AG10803 (cell line): ENCODE measurements at regions not wholly inside any gene's neighbourhood (a gene's known extent, or its start where the extent isn't known, plus 50 kb on each side); places are given as distances from the start of the nearest gene placed in this dataset.

Experiments
- DNase-seq: peaks from one replicate; pipeline ENCODE4 v3.0.0; 2010; ENCODE audit warnings: low read depth
- H3K4me3 ChIP-seq: 2 replicates; pipeline ENCODE4 v1.5.1; 2011; ENCODE audit warnings: mild to moderate bottlenecking, low read length, control low read depth
- TF ChIP-seq, protein P1 (sequence below): conservative IDR thresholded peaks from 2 replicates; pipeline ENCODE4 v1.5.1; 2011; ENCODE audit warnings: mild to moderate bottlenecking, low read length, control low read depth, inconsistent platforms

DNA sequence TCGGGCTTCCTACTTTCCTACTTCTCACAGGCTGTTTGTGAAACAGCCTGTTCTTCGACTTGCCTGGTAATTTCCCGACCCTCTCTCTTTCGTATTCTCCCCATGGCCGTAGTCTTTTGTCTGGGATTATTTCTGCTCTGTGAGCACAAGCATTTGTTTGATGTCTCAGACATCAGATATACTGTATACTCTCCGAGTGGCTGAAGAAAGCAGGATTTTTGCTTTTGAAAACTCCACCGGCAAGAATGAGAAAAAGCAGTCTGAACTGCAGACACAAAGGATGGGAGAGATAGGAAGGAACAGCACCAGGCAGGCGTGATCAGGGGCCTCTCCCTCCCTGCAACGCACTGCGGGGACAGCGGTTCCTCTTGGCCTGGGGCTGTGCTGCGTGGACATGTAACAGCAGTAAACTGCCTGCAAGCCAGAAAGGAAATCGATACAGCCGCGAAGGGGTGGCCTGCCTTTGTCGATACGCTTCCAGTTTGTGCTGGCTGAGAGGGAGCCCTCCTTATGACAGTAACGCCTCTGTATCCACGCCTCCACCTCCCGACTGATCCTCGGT lies 313.9 kb upstream of the TLE4 start:
- no peak overlapping the region for H3K4me3 ChIP-seq
- DNase-seq, result no peak
- TF ChIP-seq, protein P1, sequence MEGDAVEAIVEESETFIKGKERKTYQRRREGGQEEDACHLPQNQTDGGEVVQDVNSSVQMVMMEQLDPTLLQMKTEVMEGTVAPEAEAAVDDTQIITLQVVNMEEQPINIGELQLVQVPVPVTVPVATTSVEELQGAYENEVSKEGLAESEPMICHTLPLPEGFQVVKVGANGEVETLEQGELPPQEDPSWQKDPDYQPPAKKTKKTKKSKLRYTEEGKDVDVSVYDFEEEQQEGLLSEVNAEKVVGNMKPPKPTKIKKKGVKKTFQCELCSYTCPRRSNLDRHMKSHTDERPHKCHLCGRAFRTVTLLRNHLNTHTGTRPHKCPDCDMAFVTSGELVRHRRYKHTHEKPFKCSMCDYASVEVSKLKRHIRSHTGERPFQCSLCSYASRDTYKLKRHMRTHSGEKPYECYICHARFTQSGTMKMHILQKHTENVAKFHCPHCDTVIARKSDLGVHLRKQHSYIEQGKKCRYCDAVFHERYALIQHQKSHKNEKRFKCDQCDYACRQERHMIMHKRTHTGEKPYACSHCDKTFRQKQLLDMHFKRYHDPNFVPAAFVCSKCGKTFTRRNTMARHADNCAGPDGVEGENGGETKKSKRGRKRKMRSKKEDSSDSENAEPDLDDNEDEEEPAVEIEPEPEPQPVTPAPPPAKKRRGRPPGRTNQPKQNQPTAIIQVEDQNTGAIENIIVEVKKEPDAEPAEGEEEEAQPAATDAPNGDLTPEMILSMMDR, result no peak

DNA sequence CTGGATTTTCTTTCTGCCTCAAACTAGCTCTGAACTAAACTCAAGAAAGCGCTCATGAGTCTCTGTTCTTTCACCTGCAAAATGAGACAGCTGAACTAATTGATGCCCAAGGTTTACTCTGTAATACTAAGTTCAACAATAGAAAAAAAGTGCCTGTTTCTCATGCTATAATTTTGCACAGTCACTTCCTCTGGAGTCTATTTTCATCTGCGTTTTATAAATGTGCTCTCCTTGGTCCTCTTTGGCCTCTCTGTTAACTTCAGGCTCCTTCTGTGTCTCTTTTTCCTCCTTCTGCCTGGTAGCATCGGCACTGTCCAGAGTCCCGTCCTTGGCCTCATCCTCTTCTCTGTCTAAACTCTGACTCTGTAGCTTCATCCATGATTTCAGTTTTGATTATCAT lies 311.9 kb upstream of the TLE4 start:
- TF ChIP-seq, protein P1, result no peak
- DNase-seq, result no peak
- no peak overlapping the region for H3K4me3 ChIP-seq

DNA sequence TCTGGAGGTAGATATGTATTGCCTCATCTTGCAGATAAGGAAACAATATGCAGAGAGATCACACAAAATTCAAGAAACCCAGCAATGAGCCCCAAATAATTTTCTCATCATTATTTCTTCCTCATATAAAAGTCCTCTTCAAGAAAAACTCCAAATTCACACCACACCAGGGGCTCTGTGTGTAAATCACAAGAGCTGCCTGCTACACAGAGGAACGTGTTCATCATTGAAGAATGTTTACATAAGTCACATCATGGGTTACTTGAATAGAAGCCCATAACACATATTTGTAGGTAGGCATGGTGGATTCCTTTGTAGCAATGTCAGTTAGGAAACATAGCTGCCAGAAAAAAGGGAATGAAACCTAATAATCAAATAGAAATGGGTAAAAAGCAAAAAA lies 308.1 kb upstream of the TLE4 start:
- peak; percentile 65 for DNase-seq
- H3K4me3 ChIP-seq, result no peak overlapping the region
- TF ChIP-seq, protein P1, result no peak

DNA sequence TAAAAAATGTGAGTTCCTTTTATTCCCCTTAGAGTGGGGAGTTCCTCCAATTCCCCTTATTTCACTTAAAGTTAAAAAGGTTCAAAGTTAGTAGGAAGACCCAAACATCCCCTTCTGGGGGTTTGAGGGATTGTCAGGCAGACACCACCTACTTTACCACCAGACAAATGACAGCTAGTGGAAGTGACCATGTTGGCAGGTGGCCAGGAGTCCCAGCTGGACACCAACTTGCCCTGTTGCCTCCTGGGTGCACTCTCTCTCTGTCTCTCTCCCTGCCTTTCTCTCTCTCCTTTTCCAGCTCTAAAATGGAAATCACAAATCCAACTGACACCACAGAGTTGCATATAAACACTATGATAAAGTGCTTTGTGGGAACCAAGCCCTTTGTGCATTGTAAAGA lies 307.7 kb upstream of the TLE4 start:
- TF ChIP-seq, protein P1, result no peak
- H3K4me3 ChIP-seq, result no peak overlapping the region
- DNase-seq, result peak; percentile 3

DNA sequence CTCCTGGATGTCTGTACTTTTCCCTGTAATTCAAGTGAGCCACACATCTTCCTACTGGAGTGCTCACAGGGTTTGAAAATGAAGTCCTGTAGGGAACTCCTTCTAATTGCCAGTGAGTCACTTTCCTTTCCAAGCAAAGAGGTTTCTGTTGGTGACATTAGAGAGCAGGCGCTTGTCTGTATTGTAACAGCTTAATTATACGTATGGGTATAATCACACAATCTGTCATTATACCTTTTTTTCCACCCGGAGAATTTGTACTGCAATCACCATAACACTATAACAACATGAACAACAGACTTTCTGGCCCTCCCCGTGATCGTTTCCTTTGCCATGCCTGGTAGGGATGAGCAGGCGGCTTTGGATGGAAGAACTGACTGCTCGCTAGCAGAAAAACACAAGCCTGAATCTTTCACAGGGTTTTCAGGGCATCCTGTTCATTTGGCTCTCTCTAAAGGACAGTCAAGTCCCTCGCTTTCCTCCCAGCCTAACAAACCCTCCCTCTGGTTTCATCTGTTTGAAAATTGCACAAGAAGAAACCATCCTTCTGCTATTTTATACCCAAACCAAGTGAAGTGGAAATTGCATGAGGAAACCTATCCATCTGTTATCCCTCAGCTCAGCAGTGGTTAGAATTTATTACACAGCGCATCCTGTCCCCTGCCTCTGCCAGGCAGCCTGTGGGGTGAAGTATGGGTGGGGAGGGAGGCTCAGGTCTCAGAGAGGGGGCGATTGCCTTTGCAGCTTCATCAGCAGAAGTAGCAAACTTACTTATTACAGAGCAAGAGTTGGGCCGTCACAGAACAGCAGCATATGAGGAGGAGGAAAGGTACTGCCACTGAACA lies 307.0 kb upstream of the TLE4 start:
- TF ChIP-seq, protein P1, result no peak
- DNase-seq, result peak; percentile 62

DNA sequence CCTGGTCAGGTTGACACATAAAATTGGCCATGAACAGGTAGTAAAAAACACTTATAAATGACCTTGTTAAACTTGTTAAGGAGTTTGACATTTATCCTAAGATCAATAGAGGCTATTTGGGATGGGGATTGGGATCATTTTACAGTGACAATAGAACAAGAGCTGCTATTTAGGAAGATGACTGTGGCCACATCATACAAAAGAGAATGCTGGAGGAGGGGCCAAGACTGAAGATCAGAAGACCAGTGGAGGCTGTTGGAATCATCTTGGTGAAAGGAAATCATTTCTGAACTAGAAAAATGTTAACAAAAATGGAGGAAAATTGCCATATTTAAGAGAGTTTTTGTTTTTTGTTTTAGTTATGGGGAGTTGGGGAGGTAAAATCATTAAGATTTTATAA lies 304.8 kb upstream of the TLE4 start:
- TF ChIP-seq, protein P1, result no peak
- peak; percentile 15 for DNase-seq
- no peak overlapping the region for H3K4me3 ChIP-seq

More for the DNA sequence above, 307.0 kb upstream of the TLE4 start:
- peak overlapping the region; percentile 3; the same call in 1 of the 2 replicates for H3K4me3 ChIP-seq

DNA sequence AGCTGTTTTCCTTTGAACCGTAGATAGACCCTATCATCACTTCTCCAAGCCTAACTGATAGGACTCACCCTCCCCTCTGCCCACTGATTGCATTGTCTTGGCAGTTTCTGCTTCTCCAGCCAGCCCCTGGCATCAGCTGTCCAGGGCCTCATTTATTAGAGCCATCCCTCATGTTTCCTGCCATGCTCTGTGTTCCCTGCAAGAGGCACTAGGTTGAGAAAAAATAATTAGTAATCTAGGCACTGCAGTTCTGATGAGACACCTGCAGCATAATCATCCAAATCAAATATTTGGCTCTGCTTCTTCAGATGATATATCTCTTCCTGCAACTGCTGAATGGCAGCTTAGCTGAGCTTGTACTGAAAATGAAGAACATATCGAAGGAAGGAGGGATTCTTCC lies 303.0 kb upstream of the TLE4 start:
- no peak overlapping the region for H3K4me3 ChIP-seq
- TF ChIP-seq, protein P1, result no peak
- DNase-seq, result no peak
